RPMI8226 (cell line): ENCODE measurements at regions not wholly inside any gene's neighbourhood (a gene's known extent, or its start where the extent isn't known, plus 50 kb on each side); places are given as distances from the start of the nearest gene placed in this dataset.
"Not testable (repeated sequence)": the region's sequence is repeated elsewhere in the genome, so short reads cannot be mapped to it uniquely, and the experiment has no call there.

Experiments used
- DNase-seq: peaks from one replicate; pipeline ENCODE4 v3.0.0-alpha.2; 2015

- no peak for DNase-seq
Measured at GRCh38 chr5:166618526-166618925, 1672.9 kb upstream of the WWC1 start.

GRCh38 chr5:166624573-166624972, 1666.9 kb upstream of the WWC1 start:
- DNase-seq, result no peak

- DNase-seq, result no peak
Measured at GRCh38 chr5:166625210-166625865, 1666.1 kb upstream of the WWC1 start.

- no peak for DNase-seq
Measured at GRCh38 chr5:166637295-166637694, 1654.2 kb upstream of the WWC1 start.

GRCh38 chr5:166639151-166639550, 1652.3 kb upstream of the WWC1 start:
- no peak for DNase-seq

GRCh38 chr5:166640136-166640535, 1651.3 kb upstream of the WWC1 start:
- not testable (repeated sequence) for DNase-seq

GRCh38 chr5:166648736-166649135, 1642.7 kb upstream of the WWC1 start:
- DNase-seq, result no peak

- DNase-seq, result no peak
Measured at GRCh38 chr5:166649676-166650075, 1641.8 kb upstream of the WWC1 start.

- no peak for DNase-seq
Measured at GRCh38 chr5:166651234-166651633, 1640.2 kb upstream of the WWC1 start.

- DNase-seq, result no peak
Measured at GRCh38 chr5:166671811-166672210, 1619.6 kb upstream of the WWC1 start.

- DNase-seq, result no peak
Measured at GRCh38 chr5:166672431-166672830, 1619.0 kb upstream of the WWC1 start.

GRCh38 chr5:166677891-166678290, 1613.6 kb upstream of the WWC1 start:
- no peak for DNase-seq

- no peak for DNase-seq
Measured at GRCh38 chr5:166679331-166679730, 1612.1 kb upstream of the WWC1 start.

GRCh38 chr5:166695326-166695725, 1596.1 kb upstream of the WWC1 start:
- no peak for DNase-seq

GRCh38 chr5:166708291-166708690, 1583.2 kb upstream of the WWC1 start:
- no peak for DNase-seq

- DNase-seq, result no peak
Measured at GRCh38 chr5:166709691-166710090, 1581.8 kb upstream of the WWC1 start.

- no peak for DNase-seq
Measured at GRCh38 chr5:166710271-166710670, 1581.2 kb upstream of the WWC1 start.

- no peak for DNase-seq
Measured at GRCh38 chr5:166712447-166713185, 1578.8 kb upstream of the WWC1 start.

- DNase-seq, result no peak
Measured at GRCh38 chr5:166713295-166713694, 1578.2 kb upstream of the WWC1 start.

- DNase-seq, result no peak
Measured at GRCh38 chr5:166716856-166717492, 1574.5 kb upstream of the WWC1 start.

GRCh38 chr5:166719991-166720390, 1571.5 kb upstream of the WWC1 start:
- DNase-seq, result no peak

- DNase-seq, result no peak
Measured at GRCh38 chr5:166722939-166723338, 1568.5 kb upstream of the WWC1 start.

- DNase-seq, result no peak
Measured at GRCh38 chr5:166724284-166724683, 1567.2 kb upstream of the WWC1 start.

- no peak for DNase-seq
Measured at GRCh38 chr5:166725593-166725992, 1565.9 kb upstream of the WWC1 start.
